ENCODE measurements at regions not wholly inside any gene's neighbourhood (a gene's known extent, or its start where the extent isn't known, plus 50 kb on each side); places are given as distances from the start of the nearest gene placed in this dataset.

GRCh38 chr19:30287973-30288372 lies 84.2 kb upstream of the ZNF536 start:
- TF ChIP-seq CTCF (IDR thresholded peaks at IDR 0.05; ENCODE audit: low read depth, low read length, poor library complexity, severe bottlenecking) (no peak), EZH2phosphoT487 (IDR thresholded peaks at IDR 0.05; ENCODE audit: borderline replicate concordance, low read length) (no peak)

All from DOHH2 (cell line).